Cortex of kidney (tissue), 1 donor: ENCODE measurements at regions not wholly inside any gene's neighbourhood (a gene's known extent, or its start where the extent isn't known, plus 50 kb on each side); places are given as distances from the start of the nearest gene placed in this dataset.

ENCODE experiments used
- DNase-seq: peaks from one replicate; lab custom pipeline; 2025; lab: John Stamatoyannopoulos, UW

DNA sequence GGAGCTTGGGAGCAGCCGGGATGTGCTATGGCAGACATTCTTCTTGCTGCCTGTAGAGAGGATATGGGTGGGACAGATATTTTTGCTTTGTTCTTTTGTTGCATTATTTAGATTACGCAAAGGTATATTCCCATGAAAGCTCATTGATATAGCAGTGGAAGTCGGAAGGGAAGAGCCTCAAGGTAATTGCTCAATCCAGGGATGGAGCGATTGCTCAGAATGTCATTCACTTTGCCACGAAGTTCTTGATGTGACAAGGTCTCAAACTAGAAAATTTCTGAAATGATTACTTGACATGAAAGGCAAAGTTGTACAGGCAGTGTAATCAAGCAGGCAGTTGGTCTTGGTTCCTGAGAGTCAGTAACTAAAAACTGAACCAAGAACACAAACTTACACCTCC lies 615.6 kb upstream of the CDH4 start:
- no peak for DNase-seq

DNA sequence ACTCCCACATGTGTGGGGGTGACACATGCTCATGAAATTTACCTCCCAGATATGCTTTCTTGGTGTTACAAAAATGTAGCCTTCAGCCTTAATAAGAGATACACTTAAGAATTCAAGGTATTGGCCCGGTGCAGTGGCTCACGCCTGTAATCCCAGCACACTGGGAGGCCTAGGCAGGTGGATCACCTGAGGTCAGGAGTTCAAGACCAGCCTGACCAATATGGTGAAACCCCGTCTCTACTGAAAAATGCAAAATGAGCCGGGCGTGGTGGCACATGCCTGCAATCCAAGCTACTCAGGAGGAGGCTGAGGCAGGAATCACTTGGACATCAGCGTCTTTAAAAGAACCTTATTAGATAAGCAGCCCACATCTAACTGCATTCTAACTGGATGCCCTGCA lies 614.3 kb upstream of the CDH4 start:
- DNase-seq, result no peak

DNA sequence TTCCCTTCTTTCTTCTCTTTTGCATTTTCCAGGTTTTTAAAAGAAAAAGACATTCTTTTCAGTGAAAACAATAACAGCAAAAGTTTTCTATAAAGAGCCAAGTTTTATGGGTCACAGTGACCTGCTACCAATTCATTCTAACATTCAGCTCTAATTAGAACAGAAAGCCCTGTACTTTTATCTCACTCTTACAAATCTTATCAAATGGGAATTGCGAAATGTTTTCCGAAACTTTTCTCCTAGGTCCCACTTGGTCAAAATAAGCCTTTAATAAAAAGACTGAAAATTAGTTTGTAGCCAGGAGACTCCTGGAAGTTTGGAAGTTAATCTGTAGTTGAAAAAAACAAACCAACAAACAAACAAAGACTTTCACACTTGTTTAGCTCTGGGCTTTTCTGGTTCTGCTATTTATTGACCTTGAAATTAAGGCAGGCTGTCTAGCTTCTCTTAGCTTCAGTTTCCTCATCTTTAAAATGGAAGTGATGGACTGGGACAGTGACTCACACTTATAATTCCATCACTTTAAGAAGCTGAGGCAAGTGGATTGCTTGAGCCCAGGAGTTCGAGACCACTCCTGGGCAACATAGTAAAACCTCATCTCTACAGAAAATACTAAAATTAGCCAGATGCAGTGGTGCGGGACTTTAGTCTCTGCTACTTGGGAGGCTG lies 613.5 kb upstream of the CDH4 start:
- DNase-seq, result no peak

DNA sequence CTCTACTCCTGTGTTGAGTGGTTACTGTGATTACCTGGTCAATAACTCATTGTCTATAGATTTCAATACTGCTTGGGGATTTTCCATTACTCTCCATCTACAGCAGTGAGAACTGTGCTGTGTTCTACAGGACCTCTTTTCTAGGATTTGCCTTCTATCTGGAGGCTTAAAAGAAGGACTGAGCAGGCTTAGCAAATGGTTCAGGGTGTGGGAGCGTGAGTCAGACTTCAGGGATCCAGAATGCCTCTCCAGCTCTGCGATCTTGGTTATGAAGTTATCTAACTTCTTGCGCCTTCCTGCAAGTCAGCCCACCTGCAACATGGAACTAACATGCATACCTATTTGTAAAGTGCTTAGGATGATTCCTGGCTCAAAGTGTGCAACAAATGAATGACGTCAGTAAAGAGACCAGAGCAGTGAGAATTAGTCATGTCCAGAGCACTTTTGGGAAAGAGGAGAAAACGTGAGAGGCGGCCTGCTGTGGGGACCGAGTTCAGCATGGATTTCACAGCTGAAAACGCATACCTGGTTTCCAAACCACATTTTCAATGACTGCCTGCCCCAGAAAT lies 610.1 kb upstream of the CDH4 start:
- no peak for DNase-seq

DNA sequence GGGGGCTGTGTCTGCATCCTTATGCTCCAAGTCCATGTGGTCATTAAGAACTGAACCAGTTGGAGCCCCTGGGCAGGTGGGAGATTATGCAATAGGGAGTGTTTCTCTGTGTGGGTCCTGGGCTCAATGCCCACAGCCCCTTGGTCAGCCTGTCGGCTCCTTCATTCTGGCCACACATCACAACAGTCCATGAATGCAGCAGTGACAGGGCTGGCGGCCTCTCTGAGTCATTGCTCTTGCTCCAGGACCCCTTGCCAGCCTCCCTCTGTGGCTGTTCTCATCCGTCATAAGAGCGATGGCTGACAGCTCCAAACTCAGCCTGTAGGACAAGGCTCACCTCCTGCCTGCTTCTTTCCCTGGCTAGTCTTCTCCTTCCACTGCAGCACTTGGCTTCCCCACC lies 609.5 kb upstream of the CDH4 start:
- no peak for DNase-seq

DNA sequence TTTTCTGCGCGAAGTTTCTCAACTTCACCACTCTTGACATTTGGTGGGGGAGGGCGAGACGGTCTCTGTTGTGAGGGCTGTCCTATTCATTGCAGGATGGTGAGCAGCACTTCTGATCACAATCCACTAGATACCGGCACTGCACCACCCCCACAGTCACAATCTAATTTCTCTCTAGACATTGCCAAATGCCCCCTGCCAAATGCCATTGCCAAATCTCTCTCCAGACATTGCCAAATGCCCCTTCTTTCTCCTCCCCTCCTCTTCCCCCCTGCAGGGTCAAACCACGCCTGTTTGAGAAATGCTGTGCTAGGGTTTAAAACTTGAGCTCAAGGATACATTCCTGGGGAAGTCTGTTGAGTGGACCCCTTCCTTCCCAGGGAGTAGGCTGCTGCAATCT lies 603.5 kb upstream of the CDH4 start:
- DNase-seq, result no peak

DNA sequence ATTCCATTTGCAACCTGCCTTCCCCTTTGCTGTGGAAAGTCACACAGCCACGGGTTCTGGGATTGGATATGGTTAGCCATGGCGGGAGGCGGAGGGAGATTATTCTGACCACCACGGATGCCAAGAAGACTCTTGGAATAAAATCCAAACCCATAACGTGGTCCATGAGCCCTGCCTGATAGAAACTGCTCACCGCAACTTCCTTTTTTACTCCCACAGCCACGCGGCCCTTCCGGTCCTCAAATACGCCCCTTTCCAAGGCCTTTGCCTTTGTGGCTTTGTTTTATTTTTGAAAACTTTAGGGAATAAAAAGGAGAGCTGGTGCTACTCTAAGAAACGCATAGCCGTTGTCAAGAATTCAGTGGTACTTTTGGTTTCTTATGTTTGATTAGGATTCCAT lies 602.5 kb upstream of the CDH4 start:
- DNase-seq, result no peak

DNA sequence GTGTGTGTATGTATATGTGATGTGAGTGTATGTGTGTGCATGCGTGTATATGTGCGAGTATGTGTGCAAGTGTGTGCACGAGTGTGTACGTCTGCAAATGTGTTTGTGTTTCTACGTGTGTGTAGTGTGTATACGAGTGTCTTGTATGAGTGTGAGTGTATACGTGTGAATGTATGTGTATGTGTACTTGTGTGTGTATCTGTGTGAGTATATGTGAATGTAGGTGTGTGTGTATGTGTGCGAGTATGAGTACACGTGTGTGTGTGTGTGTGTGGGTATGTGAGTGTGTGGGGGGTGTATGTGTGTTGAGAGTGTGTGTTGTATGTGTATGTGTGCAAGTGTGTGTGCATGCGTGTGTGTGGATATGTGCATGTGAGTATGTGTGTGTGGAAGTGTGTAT lies 602.0 kb upstream of the CDH4 start:
- no peak for DNase-seq

DNA sequence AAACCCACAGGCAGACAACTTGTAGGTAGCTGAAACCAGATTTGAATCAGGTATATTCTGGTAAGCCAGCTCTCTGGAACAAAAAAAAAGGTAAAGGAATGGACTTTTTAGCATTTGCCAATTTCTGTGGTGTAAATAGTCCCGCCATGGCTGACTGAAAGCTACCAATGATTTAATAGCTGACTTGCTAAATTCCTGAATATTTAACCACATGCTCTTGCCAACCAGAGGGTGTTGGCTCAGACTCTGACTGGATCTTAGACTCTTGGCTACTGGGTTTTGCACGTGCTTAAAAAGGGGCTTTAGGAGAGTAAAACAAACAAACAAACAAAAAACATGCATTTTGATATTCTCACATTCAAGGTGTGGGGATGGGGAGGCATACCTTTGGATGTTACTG lies 600.0 kb upstream of the CDH4 start:
- DNase-seq, result no peak

DNA sequence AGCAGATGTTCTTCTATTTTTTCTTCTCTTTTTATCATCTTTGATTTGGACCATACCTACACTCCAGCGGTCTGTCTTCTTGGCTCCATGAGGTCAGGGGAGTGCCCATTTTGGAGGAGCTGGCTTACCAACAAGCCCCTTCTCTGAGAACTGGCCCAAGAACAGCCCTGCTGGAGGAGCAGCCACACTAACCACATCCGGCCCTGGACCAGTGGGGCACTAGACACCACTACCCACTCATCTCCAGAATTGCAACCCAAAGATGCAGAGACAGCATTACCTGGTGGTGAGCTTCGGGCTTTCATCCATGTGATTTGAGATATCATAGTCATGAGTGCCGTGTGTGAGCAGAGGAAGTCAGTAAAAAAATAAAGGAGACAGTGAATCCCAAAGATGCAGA lies 599.4 kb upstream of the CDH4 start:
- no peak for DNase-seq

DNA sequence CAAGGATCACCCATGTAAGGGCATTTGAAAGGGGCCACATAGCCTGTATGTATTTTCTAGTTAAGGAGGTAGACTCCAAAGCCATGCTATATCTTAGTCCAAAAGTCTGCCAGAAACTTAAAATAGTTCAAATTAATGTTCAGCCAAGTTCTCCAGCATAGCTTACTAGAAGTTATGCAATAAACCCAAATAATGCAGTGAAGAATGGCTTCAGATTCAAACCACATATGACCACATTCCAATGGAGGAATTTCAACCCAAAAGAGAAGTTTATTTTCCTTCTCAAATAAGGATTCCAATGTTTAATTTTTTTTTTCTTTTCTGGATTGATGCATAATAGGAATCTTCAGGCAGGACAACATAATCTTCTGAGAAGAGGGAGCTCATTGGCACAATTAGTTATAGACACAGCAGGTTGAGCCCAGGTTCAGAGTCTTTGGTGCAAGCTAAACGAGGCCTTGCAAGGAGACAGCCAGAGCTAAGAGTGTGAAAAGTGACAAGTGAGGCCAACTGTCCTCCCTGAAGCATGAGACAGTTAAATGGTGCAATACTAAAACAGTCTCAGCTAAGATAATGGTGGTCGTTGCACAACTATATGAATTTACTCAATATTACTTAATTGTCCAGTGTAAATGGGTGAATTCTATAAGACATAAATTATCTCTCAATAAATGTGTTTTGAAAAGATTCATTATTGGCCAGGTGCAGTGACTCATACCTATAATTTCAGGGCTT lies 598.8 kb upstream of the CDH4 start:
- DNase-seq, result no peak

DNA sequence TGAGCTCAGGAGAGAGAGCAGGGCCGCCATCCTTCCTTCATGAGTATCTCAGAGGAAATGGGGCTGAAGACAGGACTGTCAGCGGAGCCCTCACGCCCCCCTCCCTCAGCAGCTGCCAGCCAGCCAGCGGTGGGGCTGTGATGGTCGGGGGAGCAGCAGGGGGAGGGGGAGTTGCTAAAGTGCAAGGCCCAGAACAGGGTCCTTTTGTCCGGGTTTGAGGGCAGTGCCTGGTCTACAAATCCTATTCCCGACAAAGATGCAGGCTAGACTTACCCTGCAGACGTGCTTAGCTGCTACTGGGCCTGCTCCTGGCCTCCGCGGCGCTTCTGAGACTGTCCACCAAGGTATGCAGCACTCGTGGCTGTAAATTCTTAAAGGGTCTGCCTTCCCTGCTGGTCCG lies 593.4 kb upstream of the CDH4 start:
- DNase-seq, result no peak

DNA sequence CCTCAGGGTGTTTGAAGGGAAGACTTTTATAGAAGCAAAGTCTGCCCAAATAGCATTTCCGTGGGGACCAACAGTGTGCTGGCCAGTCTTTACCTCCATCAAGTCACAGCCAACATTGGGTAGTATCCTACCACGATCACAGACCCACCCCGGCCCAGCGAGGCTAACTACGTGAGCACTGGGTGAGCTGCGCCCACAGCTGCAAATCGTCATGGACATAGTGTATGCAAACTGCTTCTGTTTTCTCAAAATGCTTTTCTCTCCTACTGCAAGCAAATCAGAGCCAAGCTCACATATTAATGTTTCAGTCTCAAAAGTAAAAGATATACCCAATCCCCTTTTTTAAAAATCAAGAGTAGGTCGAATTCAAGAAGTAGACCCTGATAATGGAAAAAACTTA lies 592.8 kb upstream of the CDH4 start:
- no peak for DNase-seq

DNA sequence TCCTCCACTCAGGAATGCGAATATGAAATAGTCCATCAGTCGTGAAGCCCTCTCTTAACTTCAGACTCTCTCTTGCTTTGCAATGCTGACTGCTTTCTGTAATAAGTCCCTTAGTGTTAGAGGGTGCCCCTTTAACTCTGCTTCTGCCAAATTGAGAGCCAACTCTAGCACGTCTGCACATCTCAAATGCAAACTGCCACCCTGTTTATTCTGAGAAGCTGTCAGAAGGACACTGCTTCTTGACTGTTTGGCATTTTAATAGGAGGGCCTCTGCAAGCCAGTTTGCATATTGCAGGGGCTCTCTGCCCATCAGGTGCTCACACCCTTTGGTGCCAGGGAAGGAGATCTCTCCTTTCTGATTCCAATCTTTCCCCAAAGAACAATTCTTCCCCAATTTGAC lies 589.8 kb upstream of the CDH4 start:
- no peak for DNase-seq

DNA sequence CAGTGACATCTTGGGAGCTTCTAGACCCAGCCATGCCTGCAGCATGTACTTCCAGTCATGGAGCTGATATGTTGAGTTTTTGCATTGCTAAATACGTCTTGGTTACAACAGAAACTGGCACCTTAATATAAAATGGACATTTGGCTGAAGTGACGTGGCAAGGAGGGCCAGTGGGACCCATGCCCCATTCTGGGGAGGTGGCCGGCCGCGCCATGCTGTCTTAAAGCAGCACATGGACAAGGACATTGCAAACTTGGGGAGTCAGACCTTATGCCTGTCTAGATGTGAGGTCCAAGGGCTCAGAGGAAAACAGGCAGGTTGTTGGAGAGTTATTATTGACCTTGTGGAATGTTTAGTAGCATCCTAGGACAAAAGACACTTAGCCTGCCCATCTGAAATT lies 588.0 kb upstream of the CDH4 start:
- no peak for DNase-seq

DNA sequence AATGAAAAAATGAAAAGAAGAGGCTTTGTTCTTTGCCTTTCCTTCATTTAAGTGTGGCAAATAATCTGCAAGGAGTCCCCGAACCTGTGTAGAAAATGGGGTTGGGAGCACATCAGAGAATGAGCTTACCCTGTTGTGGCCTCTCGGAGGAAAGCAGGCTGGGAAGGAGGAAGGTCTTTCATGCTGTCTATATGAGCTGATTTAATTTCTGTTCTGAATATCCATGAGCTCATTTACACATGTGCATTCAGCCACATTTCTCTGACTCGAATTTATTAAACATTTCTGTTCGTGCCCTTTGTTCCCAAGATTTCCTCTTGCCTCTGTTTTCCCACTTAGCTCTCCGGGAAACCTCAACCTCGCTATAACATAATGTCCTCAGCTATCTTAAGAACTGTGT lies 584.4 kb upstream of the CDH4 start:
- DNase-seq, result no peak

DNA sequence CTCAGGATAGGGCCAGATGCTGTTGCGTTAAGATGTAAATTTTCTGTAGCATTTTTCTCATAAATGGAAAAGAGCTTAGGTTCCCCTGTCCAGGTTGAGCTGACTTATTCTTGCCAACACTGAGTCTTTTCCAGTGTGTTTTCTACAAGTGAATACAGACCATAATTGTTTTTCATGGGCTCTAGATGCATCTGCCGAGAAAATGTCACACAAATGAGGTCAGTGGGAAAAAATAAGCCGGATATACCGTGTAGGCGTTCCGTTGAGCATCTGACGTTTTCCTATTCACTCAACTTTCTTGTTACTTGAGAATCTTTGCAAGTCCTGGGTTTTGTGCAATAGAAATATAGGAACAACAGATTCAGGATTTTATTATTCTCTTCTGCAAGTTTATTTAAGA lies 582.9 kb upstream of the CDH4 start:
- no peak for DNase-seq

DNA sequence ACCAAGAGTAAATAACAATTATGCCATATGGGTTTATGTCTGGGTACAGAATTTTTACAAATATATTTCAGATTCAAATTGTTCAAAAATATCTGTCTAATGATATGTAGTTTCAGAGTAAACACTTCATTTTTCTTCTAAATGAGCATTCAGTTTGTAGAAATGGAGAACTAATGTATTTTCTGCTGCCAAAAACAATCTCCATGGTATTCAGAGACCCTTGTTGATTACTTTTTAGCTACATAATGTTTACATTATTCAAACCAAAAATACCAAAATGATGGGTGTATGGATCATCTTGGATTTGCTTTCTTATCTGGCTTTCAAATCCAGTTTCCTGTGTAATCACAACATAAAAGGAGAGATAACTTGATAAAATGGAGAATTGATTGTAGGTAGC lies 576.0 kb upstream of the CDH4 start:
- DNase-seq, result no peak

DNA sequence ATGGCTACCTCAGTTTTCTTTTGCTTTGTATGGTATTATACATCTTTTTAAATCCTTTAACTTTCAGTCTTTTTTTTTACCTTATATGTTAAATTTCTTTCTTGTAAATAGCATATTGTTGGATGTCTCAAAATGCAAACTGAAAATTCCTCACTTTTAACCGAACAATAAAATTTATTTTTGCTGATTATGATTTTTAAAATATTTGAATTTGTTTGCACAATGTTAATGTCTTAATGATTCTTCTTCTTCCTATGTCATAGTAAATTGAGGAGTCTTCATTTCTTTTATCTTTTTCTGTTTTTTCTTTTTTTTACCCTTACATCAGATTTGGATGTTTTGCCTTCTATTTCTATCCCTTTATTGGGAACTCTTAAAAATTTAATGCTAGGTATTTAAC lies 574.2 kb upstream of the CDH4 start:
- no peak for DNase-seq

DNA sequence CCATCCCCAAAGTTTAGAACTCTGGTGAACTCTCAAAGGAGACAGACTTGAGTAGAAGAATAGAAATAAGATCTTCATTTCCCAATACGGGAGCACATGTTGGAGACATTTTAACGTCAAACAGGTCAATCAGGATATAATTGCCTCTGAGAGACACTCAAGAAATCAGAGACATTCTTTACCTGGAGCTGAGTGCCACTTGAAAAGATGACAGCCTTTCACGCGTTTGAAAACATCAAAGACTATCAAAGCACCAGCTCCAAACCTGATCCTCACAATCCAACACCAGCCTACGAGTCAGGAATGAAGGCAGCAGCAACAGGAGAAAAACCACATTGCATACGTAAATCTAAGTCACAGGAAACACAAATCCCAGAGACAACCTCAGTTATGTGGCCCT lies 571.5 kb upstream of the CDH4 start:
- no peak for DNase-seq

DNA sequence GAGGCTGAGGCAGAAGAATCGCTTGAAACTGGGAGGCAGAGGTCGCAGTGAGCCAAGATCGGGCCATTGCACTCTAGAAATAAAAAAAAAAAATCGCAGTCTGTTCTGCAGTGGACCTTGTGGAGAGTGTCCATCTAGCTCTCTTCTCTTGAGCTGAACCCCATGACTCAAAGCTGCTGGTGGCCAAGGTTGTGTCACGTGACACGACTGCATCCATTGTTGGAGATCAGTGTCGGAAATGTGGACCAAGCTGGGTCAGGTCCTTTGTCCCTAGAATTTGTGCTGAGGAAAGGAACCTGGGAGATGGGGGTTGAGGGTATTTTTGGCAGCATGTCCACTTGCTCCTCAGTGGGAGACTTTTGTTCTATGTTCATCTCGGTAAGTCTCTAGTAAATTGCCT lies 564.8 kb upstream of the CDH4 start:
- no peak for DNase-seq

DNA sequence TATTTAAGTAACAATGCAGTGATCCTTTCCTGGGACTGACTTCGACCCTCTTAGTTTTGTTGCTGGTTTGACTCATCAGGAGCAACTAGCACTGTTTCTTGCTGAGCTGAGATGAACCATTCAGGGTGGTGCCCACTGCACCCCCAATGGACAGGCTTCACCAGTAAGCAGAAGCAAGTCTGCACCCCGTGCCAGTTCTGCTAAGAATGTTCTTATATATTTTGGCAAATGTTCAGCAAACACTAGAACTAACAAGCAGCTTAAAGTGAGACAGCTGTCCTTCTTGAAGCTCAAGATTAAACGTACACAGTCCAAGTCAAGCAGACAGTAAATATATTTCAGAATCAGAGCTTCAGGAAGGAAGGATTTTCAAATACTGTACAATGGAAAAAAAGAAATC lies 561.3 kb upstream of the CDH4 start:
- no peak for DNase-seq

DNA sequence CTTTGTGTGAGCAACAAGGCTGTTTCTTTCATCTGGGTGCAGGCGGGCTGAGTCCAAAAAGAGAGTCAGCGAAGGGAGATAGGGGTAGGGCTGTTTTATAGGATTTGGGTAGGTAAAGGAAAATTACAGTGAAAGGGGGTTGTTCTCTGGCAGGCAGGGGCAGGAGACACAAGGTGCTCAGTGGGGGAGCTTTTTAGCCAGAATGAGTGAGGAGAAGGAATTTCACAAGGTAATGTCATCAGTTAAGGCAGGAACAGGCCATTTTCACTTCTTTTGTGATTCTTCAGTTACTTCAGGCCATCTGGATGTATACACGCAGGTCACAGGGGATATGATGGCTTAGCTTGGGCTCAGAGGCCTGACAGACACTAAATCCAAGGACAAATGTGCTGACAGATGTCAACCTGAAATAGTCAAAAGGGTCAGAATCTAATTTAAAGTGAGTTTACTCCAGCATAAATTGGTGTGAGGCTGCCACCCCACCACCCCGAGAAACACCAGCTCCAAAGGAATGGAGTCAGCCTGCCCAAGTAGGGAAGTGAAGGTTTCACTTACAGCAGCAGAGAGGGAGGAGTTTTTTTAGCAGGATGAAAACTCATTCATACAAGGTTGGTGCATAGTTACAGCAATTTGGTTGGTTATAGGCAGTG lies 560.0 kb upstream of the CDH4 start:
- DNase-seq, result no peak
